ENCODE measurements at regions not wholly inside any gene's neighbourhood (a gene's known extent, or its start where the extent isn't known, plus 50 kb on each side); places are given as distances from the start of the nearest gene placed in this dataset.

- Histone ChIP-seq H3K36me3 (ENCODE audit: control insufficient read depth, insufficient read depth, low read length) (no peaks in the 10 kb centered on the region), H3K27me3 (ENCODE audit: control insufficient read depth, insufficient read depth, low read length) (no peaks in the 10 kb centered on the region), H3K27ac (ENCODE audit: low read length) (no peak overlapping the region), H3K9me3 (ENCODE audit: control insufficient read depth, insufficient read depth, low read length) (no peaks in the 10 kb centered on the region), H3K4me1 (ENCODE audit: control insufficient read depth, insufficient read depth, low read length) (no peaks in the 10 kb centered on the region), H3K4me3 (ENCODE audit: low read length) (no peak overlapping the region)
- intact Hi-C loops (cut with micrococcal nuclease) = no loop called here
- Mint-ChIP-seq H3K27ac (no peak overlapping the region), H3K4me3 (no peak overlapping the region), H3K4me1 (no peaks in the 10 kb centered on the region), H3K36me3 (no peaks in the 10 kb centered on the region), H3K27me3 (ENCODE audit: low read depth in 2 of 2) (no peaks in the 10 kb centered on the region), H3K9me3 (no peaks in the 10 kb centered on the region)
- ATAC-seq (no peak), DNase-seq (no peak)
- no peak for TF ChIP-seq CTCF (IDR thresholded peaks at IDR 0.05)
- 91% methylated on average over 11 of the region's 12 CpGs for WGBS (ENCODE audit: insufficient coverage)
Measured at GRCh38 chr21:39066829-39067780, 116.1 kb downstream of the PSMG1 start.

GRCh38 chr21:39065917-39066316, 117.3 kb downstream of the PSMG1 start:
- no peak for TF ChIP-seq CTCF (IDR thresholded peaks at IDR 0.05)
- H3K4me3 Mint-ChIP-seq = no peak overlapping the region
- H3K27me3 Mint-ChIP-seq (ENCODE audit: low read depth in 2 of 2) = no peaks in the 10 kb centered on the region
- H3K27ac Mint-ChIP-seq = no peak overlapping the region
- intact Hi-C loops (cut with micrococcal nuclease) = no loop called here
- H3K4me1 ChIP-seq (ENCODE audit: control insufficient read depth, insufficient read depth, low read length) = no peaks in the 10 kb centered on the region
- WGBS (ENCODE audit: insufficient coverage) = 80% methylated on average over 1 of the region's 2 CpGs
- no peak overlapping the region for H3K4me3 ChIP-seq (ENCODE audit: low read length)
- H3K4me1 Mint-ChIP-seq = no peaks in the 10 kb centered on the region
- ATAC-seq (peak in 1 of 3 donors; percentile 56), DNase-seq (no peak)
- no peaks in the 10 kb centered on the region for H3K27me3 ChIP-seq (ENCODE audit: control insufficient read depth, insufficient read depth, low read length)
- no peaks in the 10 kb centered on the region for H3K36me3 ChIP-seq (ENCODE audit: control insufficient read depth, insufficient read depth, low read length)
- no peaks in the 10 kb centered on the region for H3K36me3 Mint-ChIP-seq
- no peaks in the 10 kb centered on the region for H3K9me3 Mint-ChIP-seq
- H3K9me3 ChIP-seq (ENCODE audit: control insufficient read depth, insufficient read depth, low read length) = no peaks in the 10 kb centered on the region
- H3K27ac ChIP-seq (ENCODE audit: low read length) = no peak overlapping the region

GRCh38 chr21:39064325-39065012, 118.8 kb downstream of the PSMG1 start:
- intact Hi-C loops (cut with micrococcal nuclease) = no loop called here
- Mint-ChIP-seq H3K9me3 (no peaks in the 10 kb centered on the region), H3K27ac (no peak overlapping the region), H3K27me3 (ENCODE audit: low read depth in 2 of 2) (no peaks in the 10 kb centered on the region), H3K4me1 (no peaks in the 10 kb centered on the region), H3K4me3 (no peak overlapping the region), H3K36me3 (no peaks in the 10 kb centered on the region)
- H3K27ac ChIP-seq (ENCODE audit: low read length) = no peak overlapping the region
- no peaks in the 10 kb centered on the region for H3K9me3 ChIP-seq (ENCODE audit: control insufficient read depth, insufficient read depth, low read length)
- DNase-seq = no peak
- ATAC-seq = no peak
- H3K4me3 ChIP-seq (ENCODE audit: low read length) = no peak overlapping the region
- WGBS (ENCODE audit: insufficient coverage) = 93% methylated on average over 5 of the region's 5 CpGs
- no peaks in the 10 kb centered on the region for H3K27me3 ChIP-seq (ENCODE audit: control insufficient read depth, insufficient read depth, low read length)
- TF ChIP-seq CTCF (IDR thresholded peaks at IDR 0.05) = no peak
- no peaks in the 10 kb centered on the region for H3K36me3 ChIP-seq (ENCODE audit: control insufficient read depth, insufficient read depth, low read length)
- no peaks in the 10 kb centered on the region for H3K4me1 ChIP-seq (ENCODE audit: control insufficient read depth, insufficient read depth, low read length)
